HepG2 (cell line): ENCODE measurements at regions not wholly inside any gene's neighbourhood (a gene's known extent, or its start where the extent isn't known, plus 50 kb on each side); places are given as distances from the start of the nearest gene placed in this dataset.

Experiments used
- ATAC-seq: fragments of 200-7000 bp; cut with Tn5 transposase; 3 replicates; pipeline ENCODE4 v1.9.1; 2020; ENCODE audit warnings: mild to moderate bottlenecking, moderate library complexity
- BruUV-seq: library from RNA; stranded (reverse); fragments of 400-500 nt; replicated peaks from 2 replicates; lab custom pipeline; 2021; lab: Mats Ljungman, UMichigan
- CTCF ChIA-PET: fragments of 300-600 bp; formaldehyde crosslinking; extraction: SDS; loops from one replicate; lab custom pipeline; 2021; ENCODE audit warnings: low total read pairs, inconsistent platforms, low intra/inter-chr PET ratio; lab: Yijun Ruan, JAX
- POLR2A ChIA-PET: fragments of 350-600 bp; sonication (Branson Sonifier 250); formaldehyde crosslinking; loops from one replicate; lab custom pipeline; 2020; ENCODE audit warnings: antibody characterized with exemption, inconsistent platforms; lab: Yijun Ruan, JAX
- DNase-seq: peaks from one replicate; pipeline ENCODE4 v3.0.0-alpha.2; 2015; ENCODE audit warnings: low spot score
- FAIRE-seq: peaks from 3 replicates; lab custom pipeline; 2011; peaks lifted over from hg19 to GRCh38; lab: Jason Lieb, UNC
- H2AFZ ChIP-seq: one replicate; pipeline ENCODE4 v1.6.1; 2011; ENCODE audit warnings: low read length, inconsistent platforms
- H3K27ac ChIP-seq: fragments of 300-600 bp; 3 replicates; pipeline ENCODE4 v1.8.0; 2011; ENCODE audit warnings: mixed run types, mild to moderate bottlenecking, mixed read lengths, low read length, inconsistent platforms; ENCODE audit not compliant: insufficient read depth; ENCODE audit errors: extremely low read length
- H3K27me3 ChIP-seq, 2 experiments: fragments of 200-600 bp in 1 of 2; 2 replicates in 1 of 2; 3 replicates in 1 of 2; pipeline versions ENCODE4 v1.6.0 to v1.8.0; 2011; ENCODE audit warnings: low read length in 2 of 2, mild to moderate bottlenecking in 2 of 2, moderate library complexity in 2 of 2, inconsistent platforms in 1 of 2; ENCODE audit not compliant: insufficient read depth in 2 of 2, control insufficient read depth in 1 of 2
- H3K36me3 ChIP-seq, 2 experiments: fragments of 200-600 bp in 1 of 2; replicated peaks in 1 of 2; 2 replicates in 1 of 2; 3 replicates in 1 of 2; pipeline versions ENCODE4 v1.5.1 to v1.8.0; 2011; ENCODE audit warnings: low read length in 2 of 2, inconsistent platforms in 1 of 2; ENCODE audit not compliant: insufficient read depth in 2 of 2, control insufficient read depth in 1 of 2
- H3K4me1 ChIP-seq: 2 replicates; pipeline ENCODE4 v1.5.1; 2012; ENCODE audit warnings: low read length, inconsistent platforms; ENCODE audit not compliant: insufficient read depth
- H3K4me2 ChIP-seq: 2 replicates; pipeline ENCODE4 v1.6.0; 2011; ENCODE audit warnings: low read depth, low read length, inconsistent platforms
- H3K4me3 ChIP-seq, 3 experiments: fragments of 200-600 bp in 1 of 3; sonication (generic), shearing (Covaris generic) in 1 of 3; replicated peaks in 1 of 3; 2 replicates each; pipeline ENCODE4 v1.5.1; 2011 to 2016; ENCODE audit warnings: low read length in 3 of 3, inconsistent platforms in 2 of 3, low read depth in 2 of 3, mild to moderate bottlenecking in 2 of 3, control low read depth in 1 of 3, mixed read lengths in 1 of 3; ENCODE audit not compliant: insufficient read depth in 1 of 3
- H3K79me2 ChIP-seq: one replicate; pipeline ENCODE4 v1.6.1; 2011; ENCODE audit warnings: low read length, inconsistent platforms; ENCODE audit not compliant: insufficient read depth
- H3K9ac ChIP-seq: 2 replicates; pipeline ENCODE4 v1.6.0; 2011; ENCODE audit warnings: mild to moderate bottlenecking, low read depth, low read length, inconsistent platforms; ENCODE audit not compliant: insufficient read depth
- H3K9me3 ChIP-seq: 2 replicates; pipeline ENCODE4 v1.5.1; 2012; ENCODE audit warnings: mild to moderate bottlenecking, low read length
- H4K20me1 ChIP-seq: 2 replicates; pipeline ENCODE4 v1.6.0; 2011; ENCODE audit warnings: inconsistent platforms, mild to moderate bottlenecking, low read length, moderate library complexity; ENCODE audit not compliant: insufficient read depth
- CEBPZ ChIP-seq: IDR thresholded peaks from 2 replicates; pipeline ENCODE4 v1.6.1; 2012; ENCODE audit warnings: low read length, improper control_type of control experiment
- MAFF ChIP-seq: IDR thresholded peaks from 2 replicates; pipeline ENCODE4 v1.6.1; 2011; ENCODE audit warnings: low read depth, low read length, improper control_type of control experiment
- RFX5 ChIP-seq: IDR thresholded peaks from 2 replicates; pipeline ENCODE4 v1.6.1; 2011; ENCODE audit warnings: low read depth, low read length, improper control_type of control experiment
- TBP ChIP-seq: sonication (generic); formaldehyde crosslinking; IDR thresholded peaks from 2 replicates; pipeline ENCODE4 v1.5.0; 2020; ENCODE audit warnings: missing genetic modification reagents
- TRIM24 ChIP-seq: sonication (generic); formaldehyde crosslinking; IDR thresholded peaks from 2 replicates; pipeline ENCODE4 v1.8.0; 2022; ENCODE audit warnings: mild to moderate bottlenecking, missing genetic modification reagents
- YEATS2 ChIP-seq: sonication (generic); formaldehyde crosslinking; IDR thresholded peaks from 2 replicates; pipeline ENCODE4 v1.4.0; 2020; ENCODE audit warnings: missing genetic modification reagents, borderline replicate concordance
- ZFP91 ChIP-seq: sonication (generic); formaldehyde crosslinking; IDR thresholded peaks from 2 replicates; pipeline ENCODE4 v1.9.0; 2022; ENCODE audit warnings: missing genetic modification reagents, mild to moderate bottlenecking, borderline replicate concordance
- ZNF30 ChIP-seq: sonication (generic); formaldehyde crosslinking; IDR thresholded peaks from 2 replicates; pipeline ENCODE4 v1.5.0; 2020; ENCODE audit warnings: mild to moderate bottlenecking, missing genetic modification reagents
- ZNF790 ChIP-seq: sonication (generic); formaldehyde crosslinking; IDR thresholded peaks from 2 replicates; pipeline ENCODE4 v1.8.0; 2022; ENCODE audit warnings: missing genetic modification reagents, mild to moderate bottlenecking, borderline replicate concordance
- WGBS: methylation state at CpG from one replicate; pipeline ENCODE4 v1.1.6; 2017; ENCODE audit warnings: low lambda C conversion rate; 5-methylcytosine and 5-hydroxymethylcytosine counted together
- in situ Hi-C: cut with HindIII; loops from 2 replicates; pipeline ENCODE4 v1.10.0; 2017; ENCODE audit warnings: low pct_unique_long_range_greater_than_20kb; ENCODE audit not compliant: extremely low pct_ligation_motif_present
- intact Hi-C: fragments of 100-400 bp; cut with micrococcal nuclease; formaldehyde crosslinking; loops from one replicate; pipeline ENCODE4 v1.10.0; 2022; ENCODE audit not compliant: unreplicated experiment
- TF ChIP-seq, protein P1 (sequence below): sonication (generic); formaldehyde crosslinking; IDR thresholded peaks from 2 replicates; pipeline ENCODE4 v1.4.0; 2020; ENCODE audit warnings: low read depth, missing genetic modification reagents

- Histone ChIP-seq H3K9ac (no peak overlapping the region), H3K27ac (no peak overlapping the region), H4K20me1 (no peaks in the 10 kb centered on the region), H2AFZ (no peak overlapping the region), H3K36me3 (no peaks in the 10 kb centered on the region), H3K4me1 (no peaks in the 10 kb centered on the region), H3K9me3 (no peaks in the 10 kb centered on the region), H3K27me3 (no peaks in the 10 kb centered on the region), H3K4me2 (no peak overlapping the region), H3K4me3 (no peak overlapping the region), H3K79me2 (no peaks in the 10 kb centered on the region)
- intact Hi-C loops (no loop called here), in situ Hi-C loops (no loop called here)
- no TSS peak for BruUV-seq
- no peak for TF ChIP-seq YEATS2
- no peak for TF ChIP-seq TRIM24 (CRISPR knock-in tag)
- WGBS: 6% methylated on average over 2 of the region's 2 CpGs
- CTCF ChIA-PET: no interaction called here
- POLR2A ChIA-PET: no interaction called here
- no peak for DNase-seq
- FAIRE-seq: no peak
- no peak for ATAC-seq
Observed at GRCh38 chr3:150114273-150114672, 143.6 kb upstream of the PFN2 start.

DNA sequence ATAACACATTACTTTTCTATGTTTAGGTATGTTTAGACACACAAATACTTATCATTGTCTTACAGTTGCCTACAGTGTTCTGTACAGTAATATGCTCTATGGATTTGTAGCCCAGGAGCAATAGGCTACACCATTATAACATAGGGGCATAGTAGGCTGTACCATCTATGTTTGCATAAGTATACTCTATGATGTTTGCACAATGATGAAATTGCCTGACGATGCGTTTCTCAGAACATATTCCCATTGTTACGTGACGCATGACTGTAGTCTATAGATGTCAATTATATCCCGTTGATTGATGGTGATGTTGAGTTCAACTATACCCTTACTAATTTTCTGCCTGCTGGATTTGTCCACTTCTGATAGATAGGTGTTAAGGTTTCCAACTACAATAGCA is 139.4 kb upstream of the PFN2 start:
- CTCF ChIA-PET: no interaction called here
- H3K4me2 ChIP-seq: no peak overlapping the region
- no peak overlapping the region for H3K27ac ChIP-seq
- peak; percentile 9 for DNase-seq
- no peaks in the 10 kb centered on the region for H3K27me3 ChIP-seq
- no peaks in the 10 kb centered on the region for H3K9me3 ChIP-seq
- H3K4me3 ChIP-seq: no peak overlapping the region
- ATAC-seq: no peak
- in situ Hi-C loops: no loop called here
- H2AFZ ChIP-seq: no peak overlapping the region
- no peaks in the 10 kb centered on the region for H3K36me3 ChIP-seq
- H3K4me1 ChIP-seq: no peaks in the 10 kb centered on the region
- 2% methylated on average over 5 of the region's 5 CpGs for WGBS
- no peaks in the 10 kb centered on the region for H3K79me2 ChIP-seq
- POLR2A ChIA-PET: no interaction called here
- no TSS peak for BruUV-seq
- TF ChIP-seq RFX5 (no peak), ZFP91 (CRISPR knock-in tag) (no peak), TBP (CRISPR knock-in tag) (no peak), ZNF30 (no peak), MAFF (peak; percentile 20; the same call in 1 of the 2 replicates), CEBPZ (no peak), ZNF790 (CRISPR knock-in tag) (no peak)
- TF ChIP-seq, protein P1, sequence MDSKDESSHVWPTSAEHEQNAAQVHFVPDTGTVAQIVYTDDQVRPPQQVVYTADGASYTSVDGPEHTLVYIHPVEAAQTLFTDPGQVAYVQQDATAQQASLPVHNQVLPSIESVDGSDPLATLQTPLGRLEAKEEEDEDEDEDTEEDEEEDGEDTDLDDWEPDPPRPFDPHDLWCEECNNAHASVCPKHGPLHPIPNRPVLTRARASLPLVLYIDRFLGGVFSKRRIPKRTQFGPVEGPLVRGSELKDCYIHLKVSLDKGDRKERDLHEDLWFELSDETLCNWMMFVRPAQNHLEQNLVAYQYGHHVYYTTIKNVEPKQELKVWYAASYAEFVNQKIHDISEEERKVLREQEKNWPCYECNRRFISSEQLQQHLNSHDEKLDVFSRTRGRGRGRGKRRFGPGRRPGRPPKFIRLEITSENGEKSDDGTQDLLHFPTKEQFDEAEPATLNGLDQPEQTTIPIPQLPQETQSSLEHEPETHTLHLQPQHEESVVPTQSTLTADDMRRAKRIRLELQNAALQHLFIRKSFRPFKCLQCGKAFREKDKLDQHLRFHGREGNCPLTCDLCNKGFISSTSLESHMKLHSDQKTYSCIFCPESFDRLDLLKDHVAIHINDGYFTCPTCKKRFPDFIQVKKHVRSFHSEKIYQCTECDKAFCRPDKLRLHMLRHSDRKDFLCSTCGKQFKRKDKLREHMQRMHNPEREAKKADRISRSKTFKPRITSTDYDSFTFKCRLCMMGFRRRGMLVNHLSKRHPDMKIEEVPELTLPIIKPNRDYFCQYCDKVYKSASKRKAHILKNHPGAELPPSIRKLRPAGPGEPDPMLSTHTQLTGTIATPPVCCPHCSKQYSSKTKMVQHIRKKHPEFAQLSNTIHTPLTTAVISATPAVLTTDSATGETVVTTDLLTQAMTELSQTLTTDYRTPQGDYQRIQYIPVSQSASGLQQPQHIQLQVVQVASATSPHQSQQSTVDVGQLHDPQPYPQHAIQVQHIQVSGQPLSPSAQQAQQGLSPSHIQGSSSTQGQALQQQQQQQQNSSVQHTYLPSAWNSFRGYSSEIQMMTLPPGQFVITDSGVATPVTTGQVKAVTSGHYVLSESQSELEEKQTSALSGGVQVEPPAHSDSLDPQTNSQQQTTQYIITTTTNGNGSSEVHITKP: peak; percentile 60; the same call in 1 of the 2 replicates
- H3K9ac ChIP-seq: no peak overlapping the region
- no peak for FAIRE-seq
- H4K20me1 ChIP-seq: no peaks in the 10 kb centered on the region
- intact Hi-C loops: no loop called here
